CD4-positive, CD25-positive, alpha-beta regulatory T cell (primary cell): ENCODE measurements at regions not wholly inside any gene's neighbourhood (a gene's known extent, or its start where the extent isn't known, plus 50 kb on each side); places are given as distances from the start of the nearest gene placed in this dataset.

Experiments
- ATAC-seq, 2 donors: fragments of 150-1000 bp; cut with Tn5 transposase; one replicate each; pipeline ENCODE4 v1.10.0; 2021; ENCODE audit warnings: low read depth in 2 of 2, moderate number of reproducible peaks in 2 of 2, moderate library complexity in 1 of 2
- DNase-seq, 3 donors: peaks; one replicate each; pipeline versions ENCODE4 v3.0.0 to v3.0.0-alpha.2; 2012 to 2022; ENCODE audit warnings: mixed read lengths in 1 of 3
- H3K27ac ChIP-seq: one replicate; pipeline ENCODE4 v1.7.0; 2013; ENCODE audit warnings: mild to moderate bottlenecking, low read length; ENCODE audit not compliant: insufficient read depth, poor library complexity, severe bottlenecking
- H3K27me3 ChIP-seq: one replicate; pipeline ENCODE4 v1.7.0; 2013; ENCODE audit warnings: low read length; ENCODE audit not compliant: control insufficient read depth, insufficient read depth
- H3K36me3 ChIP-seq: one replicate; pipeline ENCODE4 v1.7.0; 2013; ENCODE audit warnings: mild to moderate bottlenecking, low read length, moderate library complexity; ENCODE audit not compliant: control insufficient read depth, insufficient read depth
- H3K4me1 ChIP-seq: 2 replicates; pipeline ENCODE4 v1.7.0; 2013; ENCODE audit warnings: mild to moderate bottlenecking, low read length; ENCODE audit not compliant: insufficient read depth, control insufficient read depth, poor library complexity, severe bottlenecking
- H3K4me3 ChIP-seq: one replicate; pipeline ENCODE4 v1.7.0; 2013; ENCODE audit warnings: low read depth, mild to moderate bottlenecking, low read length, moderate library complexity
- H3K9me3 ChIP-seq, 2 experiments: 1 replicate in 1 of 2; 2 replicates in 1 of 2; pipeline ENCODE4 v1.7.0; 2013; ENCODE audit warnings: low read length in 2 of 2, mild to moderate bottlenecking in 1 of 2, moderate library complexity in 1 of 2; ENCODE audit not compliant: control insufficient read depth in 2 of 2
- H3K27ac Mint-ChIP-seq, 3 donors: one replicate each; pipeline ENCODE4 v1.8.0; 2020 to 2022; ENCODE audit warnings: mild to moderate bottlenecking in 3 of 3, mixed read lengths in 3 of 3, moderate library complexity in 2 of 3
- H3K27me3 Mint-ChIP-seq: one replicate; pipeline ENCODE4 v1.8.0; 2022; ENCODE audit warnings: mild to moderate bottlenecking, mixed read lengths
- H3K36me3 Mint-ChIP-seq: one replicate; pipeline ENCODE4 v1.8.0; 2020; ENCODE audit warnings: mixed read lengths
- H3K4me1 Mint-ChIP-seq, 4 donors: one replicate each; pipeline ENCODE4 v1.8.0; 2020 to 2022; ENCODE audit warnings: mixed read lengths in 4 of 4, mild to moderate bottlenecking in 1 of 4
- H3K4me3 Mint-ChIP-seq, 4 donors: one replicate each; pipeline ENCODE4 v1.8.0; 2020 to 2022; ENCODE audit warnings: mild to moderate bottlenecking in 4 of 4, mixed read lengths in 4 of 4, moderate library complexity in 3 of 4
- H3K9me3 Mint-ChIP-seq, 7 donors: one replicate each; pipeline ENCODE4 v1.8.0; 2020 to 2022; ENCODE audit warnings: mixed read lengths in 7 of 7, mild to moderate bottlenecking in 3 of 7, moderate library complexity in 2 of 7

DNA sequence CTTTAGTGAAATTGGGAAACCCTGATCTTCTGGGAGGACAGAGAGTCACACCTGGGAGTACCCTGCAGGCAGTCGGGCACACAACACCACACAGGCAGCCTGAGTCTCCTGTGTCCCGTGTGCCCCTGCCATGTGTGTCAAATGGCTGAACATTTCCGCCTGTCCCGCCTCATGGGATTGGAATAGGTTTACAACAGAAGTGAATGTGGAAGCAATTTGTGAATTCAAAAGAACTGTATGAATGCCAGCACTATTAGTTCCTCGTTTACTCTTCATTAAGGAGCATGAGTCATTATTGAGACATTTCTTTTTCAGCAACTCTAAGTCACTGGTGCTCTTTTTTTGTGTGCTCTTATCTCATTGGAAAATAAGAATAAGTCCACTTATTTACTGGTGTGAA lies 226.5 kb downstream of the PMP22 start:
- Histone ChIP-seq H3K36me3 (no peaks in the 10 kb centered on the region), H3K4me1 (no peaks in the 10 kb centered on the region), H3K4me3 (no peak overlapping the region), H3K9me3 (no peaks in the 10 kb centered on the region), H3K27me3 (no peaks in the 10 kb centered on the region), H3K27ac (no peak overlapping the region)
- Mint-ChIP-seq H3K27me3 (peaks cover 9% of the 10 kb centered on the region), H3K4me1 (no peaks in the 10 kb centered on the region), H3K9me3 (peaks cover 0 to 1% (median 0%) of the 10 kb centered on the region in 7 donors), H3K36me3 (no peaks in the 10 kb centered on the region), H3K27ac (no peak overlapping the region), H3K4me3 (no peak overlapping the region)
- DNase-seq (no peak), ATAC-seq (no peak)

- peaks cover 9% of the 10 kb centered on the region for H3K27me3 Mint-ChIP-seq
- H3K36me3 ChIP-seq = no peaks in the 10 kb centered on the region
- no peaks in the 10 kb centered on the region for H3K27me3 ChIP-seq
Observed at GRCh38 chr17:15036238-15036637, 228.9 kb downstream of the PMP22 start.

GRCh38 chr17:15031975-15032374 lies 233.2 kb downstream of the PMP22 start:
- Mint-ChIP-seq H3K36me3 (no peaks in the 10 kb centered on the region), H3K27ac (no peak overlapping the region), H3K4me3 (no peak overlapping the region), H3K27me3 (peaks cover 5% of the 10 kb centered on the region), H3K9me3 (no peaks in the 10 kb centered on the region), H3K4me1 (no peaks in the 10 kb centered on the region)
- H3K4me1 ChIP-seq = no peaks in the 10 kb centered on the region
- no peak for DNase-seq
- no peak overlapping the region for H3K27ac ChIP-seq
- H3K4me3 ChIP-seq = no peak overlapping the region
- H3K27me3 ChIP-seq = no peaks in the 10 kb centered on the region
- H3K9me3 ChIP-seq = no peaks in the 10 kb centered on the region
- no peaks in the 10 kb centered on the region for H3K36me3 ChIP-seq
- no peak for ATAC-seq

More at GRCh38 chr17:15036238-15036637, 228.9 kb downstream of the PMP22 start:
- Mint-ChIP-seq H3K9me3 (no peaks in the 10 kb centered on the region), H3K36me3 (no peaks in the 10 kb centered on the region), H3K27ac (peak overlapping the region in 1 of 3 donors; percentile 22), H3K4me1 (no peaks in the 10 kb centered on the region), H3K4me3 (no peak overlapping the region)
- ATAC-seq (no peak), DNase-seq (no peak)
- no peaks in the 10 kb centered on the region for H3K4me1 ChIP-seq
- no peak overlapping the region for H3K4me3 ChIP-seq
- no peaks in the 10 kb centered on the region for H3K9me3 ChIP-seq
- no peak overlapping the region for H3K27ac ChIP-seq

DNA sequence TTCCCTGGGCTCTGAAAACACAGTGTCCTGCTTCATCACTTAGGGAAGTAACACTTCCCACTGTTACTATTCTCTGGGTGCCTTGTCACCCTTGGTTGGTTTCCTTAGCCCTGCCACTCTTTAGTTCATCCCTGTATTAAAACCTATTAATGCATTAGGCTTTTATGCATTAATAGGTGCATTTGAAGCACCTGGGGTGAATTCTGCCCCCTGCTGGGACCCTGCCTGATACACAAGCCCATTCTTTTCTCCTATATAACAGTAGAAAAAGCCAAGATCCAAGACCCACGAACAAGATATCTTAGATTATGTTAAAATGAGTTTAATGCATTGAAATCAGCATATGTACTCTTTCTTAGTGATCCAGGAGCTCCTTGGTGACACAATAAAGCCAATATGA lies 235.7 kb downstream of the PMP22 start:
- no peaks in the 10 kb centered on the region for H3K4me1 ChIP-seq
- peaks cover 9% of the 10 kb centered on the region for H3K27me3 Mint-ChIP-seq
- DNase-seq = no peak
- H3K9me3 ChIP-seq = no peaks in the 10 kb centered on the region
- H3K27ac Mint-ChIP-seq = no peak overlapping the region
- no peak overlapping the region for H3K27ac ChIP-seq
- no peak overlapping the region for H3K4me3 ChIP-seq
- ATAC-seq = no peak
- H3K9me3 Mint-ChIP-seq = no peaks in the 10 kb centered on the region
- no peaks in the 10 kb centered on the region for H3K36me3 Mint-ChIP-seq
- H3K4me3 Mint-ChIP-seq = no peak overlapping the region
- H3K27me3 ChIP-seq = no peaks in the 10 kb centered on the region
- H3K36me3 ChIP-seq = no peaks in the 10 kb centered on the region
- no peaks in the 10 kb centered on the region for H3K4me1 Mint-ChIP-seq

DNA sequence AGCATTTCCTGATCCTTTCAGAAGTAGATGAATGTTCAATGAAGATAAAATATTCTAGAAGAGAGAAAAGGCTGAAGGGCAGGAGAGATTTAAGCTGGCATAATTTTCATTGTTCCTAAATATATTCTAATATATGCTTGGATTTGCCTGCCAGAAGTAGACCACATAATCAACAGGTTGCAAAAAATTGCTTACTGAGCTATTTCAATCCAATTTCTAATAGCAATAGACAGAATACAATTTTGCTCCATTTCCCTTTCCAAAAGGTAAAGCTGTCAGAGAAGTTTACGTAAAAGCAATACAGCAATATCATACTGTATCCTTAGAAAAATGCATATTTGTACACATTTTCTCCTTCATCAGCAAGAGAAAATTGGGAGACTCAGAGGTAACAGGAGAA lies 237.3 kb downstream of the PMP22 start:
- Histone ChIP-seq H3K36me3 (no peaks in the 10 kb centered on the region), H3K27me3 (no peaks in the 10 kb centered on the region), H3K4me3 (no peak overlapping the region), H3K9me3 (no peaks in the 10 kb centered on the region), H3K4me1 (no peaks in the 10 kb centered on the region), H3K27ac (no peak overlapping the region)
- Mint-ChIP-seq H3K4me3 (no peak overlapping the region), H3K4me1 (no peaks in the 10 kb centered on the region), H3K27ac (no peak overlapping the region), H3K9me3 (no peaks in the 10 kb centered on the region), H3K27me3 (peaks cover 9% of the 10 kb centered on the region), H3K36me3 (no peaks in the 10 kb centered on the region)
- DNase-seq (no peak), ATAC-seq (no peak)

DNA sequence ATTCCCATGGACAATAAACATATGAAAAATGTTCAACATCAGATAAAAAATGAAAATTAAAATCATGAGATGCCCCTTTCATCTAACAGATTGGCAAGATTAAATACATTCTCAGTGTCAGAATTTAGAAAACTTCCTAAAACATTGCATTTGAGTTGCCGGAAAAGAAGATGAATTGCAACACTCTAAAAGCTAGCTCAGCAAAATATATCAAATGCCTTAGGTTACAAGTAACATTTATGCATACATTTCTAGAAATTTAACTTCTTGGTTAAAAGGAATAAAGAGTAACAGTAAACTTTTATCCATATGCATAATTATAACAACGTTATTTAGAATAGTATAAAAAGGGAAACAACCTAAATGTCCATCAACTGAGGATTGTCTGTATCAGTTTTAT lies 239.0 kb downstream of the PMP22 start:
- no peaks in the 10 kb centered on the region for H3K36me3 ChIP-seq
- ATAC-seq = no peak
- no peak overlapping the region for H3K4me3 ChIP-seq

GRCh38 chr17:15023589-15024336 lies 241.4 kb downstream of the PMP22 start:
- Mint-ChIP-seq H3K27me3 (peaks cover 5% of the 10 kb centered on the region), H3K9me3 (no peaks in the 10 kb centered on the region), H3K4me3 (no peak overlapping the region), H3K27ac (no peak overlapping the region), H3K4me1 (no peaks in the 10 kb centered on the region), H3K36me3 (no peaks in the 10 kb centered on the region)
- no peaks in the 10 kb centered on the region for H3K9me3 ChIP-seq
- no peaks in the 10 kb centered on the region for H3K4me1 ChIP-seq
- no peak for DNase-seq
- no peak for ATAC-seq
- H3K27me3 ChIP-seq = no peaks in the 10 kb centered on the region
- no peak overlapping the region for H3K27ac ChIP-seq
- no peaks in the 10 kb centered on the region for H3K36me3 ChIP-seq
- no peak overlapping the region for H3K4me3 ChIP-seq

More for the DNA sequence above, 239.0 kb downstream of the PMP22 start:
- DNase-seq = no peak
- Histone ChIP-seq H3K4me1 (no peaks in the 10 kb centered on the region), H3K27ac (no peak overlapping the region), H3K9me3 (no peaks in the 10 kb centered on the region), H3K27me3 (no peaks in the 10 kb centered on the region)
- no peaks in the 10 kb centered on the region for H3K9me3 Mint-ChIP-seq
- H3K4me3 Mint-ChIP-seq = no peak overlapping the region
- peaks cover 5% of the 10 kb centered on the region for H3K27me3 Mint-ChIP-seq
- H3K4me1 Mint-ChIP-seq = no peaks in the 10 kb centered on the region
- H3K36me3 Mint-ChIP-seq = no peaks in the 10 kb centered on the region
- no peak overlapping the region for H3K27ac Mint-ChIP-seq

DNA sequence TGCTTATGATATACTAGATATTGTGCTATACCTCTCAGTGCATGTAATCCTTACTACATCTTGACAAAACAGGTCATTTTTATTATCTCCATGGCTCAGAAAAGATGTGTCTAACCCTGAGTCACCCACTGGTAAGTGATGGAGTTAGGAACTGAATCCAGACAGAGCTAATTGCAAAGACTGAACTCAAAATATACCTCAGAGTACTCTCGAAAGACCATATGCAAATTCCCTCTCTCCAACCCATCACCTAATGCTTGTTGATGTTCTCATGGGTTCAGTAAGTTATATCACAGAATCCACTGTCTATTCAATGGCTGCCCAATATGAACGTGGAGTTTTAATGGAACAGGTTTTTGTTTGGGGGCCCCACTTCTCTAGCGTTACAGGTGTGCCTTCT lies 246.0 kb downstream of the PMP22 start:
- no peak for ATAC-seq
- no peak overlapping the region for H3K4me3 Mint-ChIP-seq
- H3K27ac Mint-ChIP-seq = no peak overlapping the region

More for the DNA sequence above, 246.0 kb downstream of the PMP22 start:
- Mint-ChIP-seq H3K27me3 (peaks cover 4% of the 10 kb centered on the region), H3K36me3 (no peaks in the 10 kb centered on the region), H3K4me1 (no peaks in the 10 kb centered on the region), H3K9me3 (peaks cover 0 to 4% (median 0%) of the 10 kb centered on the region in 7 donors)
- Histone ChIP-seq H3K4me1 (no peaks in the 10 kb centered on the region), H3K27me3 (no peaks in the 10 kb centered on the region), H3K4me3 (no peak overlapping the region), H3K27ac (no peak overlapping the region), H3K36me3 (no peaks in the 10 kb centered on the region), H3K9me3 (no peaks in the 10 kb centered on the region)
- no peak for DNase-seq
